A549 (cell line): ENCODE measurements at regions not wholly inside any gene's neighbourhood (a gene's known extent, or its start where the extent isn't known, plus 50 kb on each side); places are given as distances from the start of the nearest gene placed in this dataset.
"Not testable (repeated sequence)": the region's sequence is repeated elsewhere in the genome, so short reads cannot be mapped to it uniquely, and the experiment has no call there.

ENCODE experiments used
- ATAC-seq, 2 experiments: fragments of 200-7000 bp in 1 of 2; fragments of >200 bp in 1 of 2; cut with Nextera tagmentation in 1 of 2; cut with Tn5 transposase in 1 of 2; 3 replicates each; pipeline versions ENCODE4 v1.8.0 to v1.9.1; 2018 to 2020; ENCODE audit warnings: mild to moderate bottlenecking in 1 of 2, moderate library complexity in 1 of 2
- CTCF ChIA-PET: fragments of 300-600 bp; sonication (Branson Sonifier 250); formaldehyde crosslinking; extraction: SDS; loops from one replicate; lab custom pipeline; 2021; ENCODE audit warnings: antibody characterized with exemption, inconsistent platforms; lab: Yijun Ruan, JAX
- POLR2A ChIA-PET: fragments of 350-600 bp; formaldehyde crosslinking; extraction: SDS; loops from one replicate; lab custom pipeline; 2021; ENCODE audit warnings: antibody characterized with exemption, inconsistent platforms; lab: Yijun Ruan, JAX
- DNase-seq, 2 experiments: peaks; one replicate each; pipeline versions ENCODE4 v3.0.0 to v3.0.0-alpha.2; 2011 to 2016; ENCODE audit warnings: low read depth in 1 of 2, low spot score in 1 of 2
- FAIRE-seq: peaks from 2 replicates; lab custom pipeline; 2011; peaks lifted over from hg19 to GRCh38; lab: Jason Lieb, UNC
- H3K27ac ChIP-seq, 2 experiments: fragments of >200 bp; sonication (Bioruptor Twin); formaldehyde crosslinking; 3 replicates each; pipeline ENCODE4 v1.5.1; 2016 to 2017
- H3K4me1 ChIP-seq: fragments of >200 bp; sonication (Bioruptor Twin); formaldehyde crosslinking; 3 replicates; pipeline ENCODE4 v1.6.1; 2016
- H3K4me2 ChIP-seq: fragments of >200 bp; sonication (Bioruptor Twin); formaldehyde crosslinking; 3 replicates; pipeline ENCODE4 v1.6.1; 2016
- H3K4me3 ChIP-seq: fragments of >200 bp; sonication (Bioruptor Twin); formaldehyde crosslinking; 3 replicates; pipeline ENCODE4 v1.5.1; 2016
- H3K9me3 ChIP-seq: fragments of >200 bp; sonication (Bioruptor Twin); formaldehyde crosslinking; 3 replicates; pipeline ENCODE4 v1.6.1; 2016
- CHD2 ChIP-seq: fragments of 150-350 bp; IDR thresholded peaks from 2 replicates; pipeline ENCODE4 v1.6.1; 2014; ENCODE audit warnings: low read length; ENCODE audit not compliant: partially characterized antibody
- EHF ChIP-seq: fragments of 250-450 bp; sonication (Bioruptor Pico); IDR thresholded peaks from 2 replicates; pipeline ENCODE4 v1.5.0; 2020; ENCODE audit warnings: mild to moderate bottlenecking
- FOSL2 ChIP-seq, 2 experiments: fragments of 450-650 bp in 1 of 2; fragments of >200 bp in 1 of 2; sonication (Bioruptor Twin) in 1 of 2; formaldehyde crosslinking; IDR thresholded peaks; 2 replicates each; pipeline versions ENCODE4 v1.5.0 to v1.6.1; 2016 to 2020; ENCODE audit warnings: mild to moderate bottlenecking in 1 of 2, moderate library complexity in 1 of 2
- FOXS1 ChIP-seq: fragments of 250-450 bp; sonication (Bioruptor Pico); IDR thresholded peaks from 2 replicates; pipeline ENCODE4 v1.5.0; 2020; ENCODE audit warnings: mild to moderate bottlenecking, moderate library complexity
- HDAC2 ChIP-seq: fragments of 200-600 bp; sonication (generic); IDR thresholded peaks from 2 replicates; pipeline ENCODE4 v1.6.1; 2016
- HEYL ChIP-seq: fragments of 250-450 bp; sonication (Bioruptor Pico); IDR thresholded peaks from 2 replicates; pipeline ENCODE4 v1.8.0; 2021; ENCODE audit warnings: mild to moderate bottlenecking, moderate library complexity
- HOXA7 ChIP-seq: fragments of 250-450 bp; sonication (Bioruptor Pico); IDR thresholded peaks from 2 replicates; pipeline ENCODE4 v1.5.0; 2020; ENCODE audit warnings: mild to moderate bottlenecking, moderate library complexity
- HOXB5 ChIP-seq: fragments of 250-450 bp; sonication (Bioruptor Pico); IDR thresholded peaks from 2 replicates; pipeline ENCODE4 v1.5.0; 2020; ENCODE audit warnings: mild to moderate bottlenecking, moderate library complexity
- KDM5A ChIP-seq: fragments of 200-600 bp; sonication (generic); IDR thresholded peaks from 2 replicates; pipeline ENCODE4 v1.6.1; 2016; ENCODE audit warnings: antibody characterized with exemption, mild to moderate bottlenecking
- MAFK ChIP-seq: fragments of 450-650 bp; IDR thresholded peaks from 2 replicates; pipeline ENCODE4 v1.6.1; 2014; ENCODE audit not compliant: partially characterized antibody
- MAZ ChIP-seq: fragments of 150-350 bp; IDR thresholded peaks from 2 replicates; pipeline ENCODE4 v1.6.1; 2014; ENCODE audit warnings: antibody characterized with exemption, low read depth, low read length, borderline replicate concordance
- POLR2A ChIP-seq: IDR thresholded peaks from 2 replicates; pipeline ENCODE4 v1.6.1; 2012; ENCODE audit warnings: mild to moderate bottlenecking, low read length
- RCOR1 ChIP-seq: fragments of 150-350 bp; IDR thresholded peaks from 2 replicates; pipeline ENCODE4 v1.6.1; 2014; ENCODE audit warnings: antibody characterized with exemption, low read length, low read depth
- RFX5 ChIP-seq: fragments of 450-650 bp; IDR thresholded peaks from 2 replicates; pipeline ENCODE4 v1.7.1; 2014; ENCODE audit warnings: antibody characterized with exemption, mild to moderate bottlenecking, moderate library complexity
- TP53 ChIP-seq: fragments of 250-450 bp; sonication (Bioruptor Pico); IDR thresholded peaks from 2 replicates; pipeline ENCODE4 v1.5.0; 2021; ENCODE audit warnings: mild to moderate bottlenecking, moderate library complexity
- WGBS: methylation state at CpG from one replicate; pipeline ENCODE4 v1.1.6; 2017; ENCODE audit errors: missing lambda C conversion rate; 5-methylcytosine and 5-hydroxymethylcytosine counted together
- TF ChIP-seq, protein P1 (sequence below): fragments of >200 bp; sonication (Bioruptor Twin); formaldehyde crosslinking; IDR thresholded peaks from 3 replicates; pipeline ENCODE4 v1.6.1; 2016
- TF ChIP-seq, protein P2 (sequence below): fragments of 450-650 bp; IDR thresholded peaks from 2 replicates; pipeline ENCODE4 v1.6.1; 2014; ENCODE audit warnings: antibody characterized with exemption
- TF ChIP-seq, protein P3 (sequence below): fragments of 200-600 bp; sonication (generic); IDR thresholded peaks from 2 replicates; pipeline ENCODE4 v1.6.1; 2016; ENCODE audit warnings: antibody characterized with exemption, mild to moderate bottlenecking, moderate library complexity

DNA sequence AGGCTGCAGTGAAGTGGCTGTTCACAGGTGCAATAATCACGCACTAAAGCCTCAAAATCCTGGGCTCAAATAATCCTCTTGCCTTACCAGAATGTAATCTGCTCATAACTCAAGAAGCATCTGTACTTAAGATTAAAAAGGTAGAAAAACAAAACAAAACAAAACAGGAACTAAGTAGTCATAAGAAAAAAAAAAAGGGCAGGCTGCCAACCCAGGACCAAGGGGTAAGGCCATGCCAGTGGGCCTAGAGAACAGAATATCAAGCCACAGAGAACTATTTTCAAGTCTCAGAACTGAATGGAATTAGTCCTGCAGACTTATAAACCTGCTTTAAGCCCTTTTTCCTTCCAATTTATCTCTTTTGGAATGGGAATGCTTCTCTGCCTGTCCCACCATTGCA lies 64.8 kb upstream of the TBC1D3K start:
- Histone ChIP-seq H3K4me3 (no peak overlapping the region), H3K4me1 (no peaks in the 10 kb centered on the region), H3K4me2 (no peak overlapping the region), H3K27ac (no peak overlapping the region), H3K9me3 (no peaks in the 10 kb centered on the region)
- no peak for TF ChIP-seq KDM5A
- no peak for DNase-seq
- WGBS, result 96% methylated on average over 1 of the region's 1 CpG
- CTCF ChIA-PET, result no interaction called here
- POLR2A ChIA-PET, result no interaction called here
- no peak for ATAC-seq
- FAIRE-seq, result no peak

DNA sequence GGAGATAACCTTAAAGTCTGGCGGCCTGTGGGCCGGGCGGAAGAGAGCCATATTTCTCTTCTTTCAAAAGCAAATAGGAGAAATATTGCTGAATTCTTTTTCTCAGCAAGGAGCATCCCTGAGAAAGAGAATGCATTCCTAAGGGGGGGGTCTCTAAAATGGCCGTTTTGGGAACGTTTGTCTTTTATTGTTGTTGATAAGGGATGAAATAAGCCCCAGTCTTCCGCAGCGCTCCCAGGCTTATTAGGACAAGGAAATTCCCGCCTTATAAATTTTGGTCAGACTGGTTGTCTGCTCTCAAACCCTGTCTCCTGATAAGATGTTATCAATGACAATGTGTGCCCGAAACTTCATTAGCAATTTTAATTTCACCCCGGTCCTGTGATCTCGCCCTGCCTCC lies 65.8 kb upstream of the TBC1D3K start:
- FAIRE-seq, POLR2A ChIA-PET, H3K27ac ChIP-seq, DNase-seq, ATAC-seq, H3K4me2 ChIP-seq, H3K4me1 ChIP-seq, H3K4me3 ChIP-seq, H3K9me3 ChIP-seq, CTCF ChIA-PET: not testable (repeated sequence)
- WGBS, result 72% methylated on average over 11 of the region's 11 CpGs

DNA sequence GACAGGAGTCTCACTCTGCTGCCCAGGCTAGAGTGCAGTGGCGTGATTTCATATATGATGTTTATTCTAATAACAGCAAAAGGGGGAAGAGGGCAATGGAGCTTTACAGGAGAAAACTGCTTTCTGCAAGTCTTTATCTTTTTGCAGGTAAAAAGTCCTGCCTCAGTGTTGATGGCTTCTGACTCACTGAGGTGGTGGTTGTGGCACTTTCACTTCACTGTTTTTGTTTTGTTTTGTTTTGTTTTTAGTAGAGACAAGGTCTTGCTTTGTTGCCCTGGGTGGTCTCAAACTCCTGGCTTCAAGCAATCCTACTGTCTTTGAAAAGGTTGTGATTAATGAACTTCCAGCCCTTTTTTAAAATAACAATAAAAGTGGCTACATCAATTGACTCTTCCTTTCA lies 68.0 kb upstream of the TBC1D3K start:
- no peak for ATAC-seq
- Histone ChIP-seq H3K27ac (no peak overlapping the region), H3K4me3 (no peak overlapping the region), H3K4me2 (no peak overlapping the region), H3K4me1 (no peaks in the 10 kb centered on the region)
- FAIRE-seq, result no peak
- no peak for DNase-seq
- WGBS, result 90% methylated on average over 1 of the region's 1 CpG
- ChIA-PET POLR2A (interaction anchor here (0.7 kb wide), 1 partner anchor 398 kb away, joined by 4 read pairs; no protein-coding TSS in a partner anchor), CTCF (no interaction called here)
- TF ChIP-seq RCOR1 (no peak), CHD2 (no peak), MAZ (no peak), MAFK (no peak), TP53 (CRISPR knock-in tag) (no peak)
- TF ChIP-seq, all 56 proteins: peak for 0
- H3K9me3 ChIP-seq, result no peaks in the 10 kb centered on the region

DNA sequence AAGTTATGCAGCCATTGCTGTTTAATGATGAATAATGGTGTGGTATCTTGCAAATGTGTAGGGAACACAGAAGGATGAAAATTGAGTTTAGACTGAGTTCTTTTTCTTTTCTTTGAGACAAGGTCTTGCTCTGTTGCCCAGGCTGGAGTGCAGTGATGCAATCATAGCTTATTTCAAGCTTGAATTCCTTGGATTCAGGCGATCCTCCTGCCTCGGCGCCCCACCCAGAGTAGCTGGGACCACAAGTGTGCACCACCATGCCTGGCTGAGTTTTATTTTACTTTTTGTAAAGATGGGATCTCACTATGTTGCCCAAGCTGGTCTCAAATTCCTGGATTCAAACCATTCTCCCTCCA lies 74.6 kb upstream of the TBC1D3K start:
- no peak for FAIRE-seq
- CTCF ChIA-PET, result interaction anchor here (0.9 to 2.0 kb wide), 3 partner anchors 9 to 76 kb away, joined by 3 to 9 read pairs (median 8); no protein-coding TSS in a partner anchor

DNA sequence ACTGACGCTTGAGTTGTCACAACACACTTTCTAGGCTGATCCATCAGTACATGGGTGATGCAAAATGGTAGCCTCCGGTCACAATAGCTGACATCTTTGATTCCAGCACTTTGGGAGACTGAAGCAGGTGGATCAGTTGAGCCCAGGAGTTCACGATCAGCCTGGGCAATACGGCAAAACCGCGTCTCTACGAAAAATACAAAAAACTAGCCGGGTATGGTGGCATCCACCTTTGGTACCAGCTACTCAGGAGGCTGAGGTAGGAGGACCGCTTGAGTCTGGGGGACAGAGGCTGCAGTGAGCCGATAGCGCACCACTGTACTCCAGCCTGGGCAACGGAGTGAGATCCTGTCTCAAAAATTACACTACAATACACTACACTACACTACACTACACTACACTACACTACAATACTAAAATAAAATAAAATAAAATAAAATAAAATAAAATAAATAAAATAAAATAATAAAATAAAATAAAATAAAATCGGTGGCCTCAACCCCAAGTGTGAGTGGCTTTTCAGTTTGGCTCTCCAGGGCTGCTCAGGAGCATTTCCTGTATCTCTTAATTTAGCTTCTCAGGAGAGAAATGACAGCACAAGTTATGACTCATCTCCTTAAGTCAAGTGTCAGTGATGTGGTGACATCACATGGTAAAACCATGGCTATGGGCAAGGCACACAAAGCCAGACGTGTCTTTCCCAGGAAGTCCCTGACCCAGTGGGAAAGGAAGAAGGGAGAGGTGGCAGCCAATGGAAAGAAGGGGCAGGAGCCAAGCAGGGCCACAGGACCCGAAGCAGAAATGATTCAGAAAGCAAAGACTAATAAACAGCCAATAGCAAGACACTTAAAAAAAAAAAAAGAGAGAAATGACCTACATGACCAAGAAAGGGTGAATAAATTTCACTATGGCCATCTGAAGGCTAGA lies 75.3 kb upstream of the TBC1D3K start:
- Histone ChIP-seq H3K27ac (0 out of 6 replicates have a peak overlapping the region, but pooled peaks of 1 of the 2 experiments have one; percentile 5), H3K4me2 (peak overlapping the region; percentile 5; the same call in 2 of the 3 replicates), H3K4me1 (peaks cover 19% of the 10 kb centered on the region; the same call in 2 of the 3 replicates), H3K4me3 (no peak overlapping the region), H3K9me3 (no peaks in the 10 kb centered on the region)
- FAIRE-seq, result no peak
- DNase-seq, result peak; percentile 86 to 90
- POLR2A ChIA-PET, result no interaction called here
- peak; percentile 63 to 74 for ATAC-seq
- TF ChIP-seq, protein P1, sequence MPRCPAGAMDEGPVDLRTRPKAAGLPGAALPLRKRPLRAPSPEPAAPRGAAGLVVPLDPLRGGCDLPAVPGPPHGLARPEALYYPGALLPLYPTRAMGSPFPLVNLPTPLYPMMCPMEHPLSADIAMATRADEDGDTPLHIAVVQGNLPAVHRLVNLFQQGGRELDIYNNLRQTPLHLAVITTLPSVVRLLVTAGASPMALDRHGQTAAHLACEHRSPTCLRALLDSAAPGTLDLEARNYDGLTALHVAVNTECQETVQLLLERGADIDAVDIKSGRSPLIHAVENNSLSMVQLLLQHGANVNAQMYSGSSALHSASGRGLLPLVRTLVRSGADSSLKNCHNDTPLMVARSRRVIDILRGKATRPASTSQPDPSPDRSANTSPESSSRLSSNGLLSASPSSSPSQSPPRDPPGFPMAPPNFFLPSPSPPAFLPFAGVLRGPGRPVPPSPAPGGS, result no peak
- TF ChIP-seq HEYL (CRISPR knock-in tag) (no peak), MAZ (no peak), RCOR1 (no peak), POLR2A (no peak), MAFK (no peak), FOXS1 (no peak), FOSL2 (IDR thresholded peaks at IDR 0.05) (peak; percentile 47; the same call in 1 of the 2 replicates), FOSL2 (CRISPR knock-in tag; IDR thresholded peaks at IDR 0.05) (peak; percentile 95), EHF (CRISPR knock-in tag) (no peak), HDAC2 (no peak), HOXA7 (CRISPR knock-in tag) (no peak)
- TF ChIP-seq, protein P2, sequence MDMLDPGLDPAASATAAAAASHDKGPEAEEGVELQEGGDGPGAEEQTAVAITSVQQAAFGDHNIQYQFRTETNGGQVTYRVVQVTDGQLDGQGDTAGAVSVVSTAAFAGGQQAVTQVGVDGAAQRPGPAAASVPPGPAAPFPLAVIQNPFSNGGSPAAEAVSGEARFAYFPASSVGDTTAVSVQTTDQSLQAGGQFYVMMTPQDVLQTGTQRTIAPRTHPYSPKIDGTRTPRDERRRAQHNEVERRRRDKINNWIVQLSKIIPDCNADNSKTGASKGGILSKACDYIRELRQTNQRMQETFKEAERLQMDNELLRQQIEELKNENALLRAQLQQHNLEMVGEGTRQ, result peak; percentile 29; the same call in 1 of the 2 replicates
- TF ChIP-seq, protein P3, sequence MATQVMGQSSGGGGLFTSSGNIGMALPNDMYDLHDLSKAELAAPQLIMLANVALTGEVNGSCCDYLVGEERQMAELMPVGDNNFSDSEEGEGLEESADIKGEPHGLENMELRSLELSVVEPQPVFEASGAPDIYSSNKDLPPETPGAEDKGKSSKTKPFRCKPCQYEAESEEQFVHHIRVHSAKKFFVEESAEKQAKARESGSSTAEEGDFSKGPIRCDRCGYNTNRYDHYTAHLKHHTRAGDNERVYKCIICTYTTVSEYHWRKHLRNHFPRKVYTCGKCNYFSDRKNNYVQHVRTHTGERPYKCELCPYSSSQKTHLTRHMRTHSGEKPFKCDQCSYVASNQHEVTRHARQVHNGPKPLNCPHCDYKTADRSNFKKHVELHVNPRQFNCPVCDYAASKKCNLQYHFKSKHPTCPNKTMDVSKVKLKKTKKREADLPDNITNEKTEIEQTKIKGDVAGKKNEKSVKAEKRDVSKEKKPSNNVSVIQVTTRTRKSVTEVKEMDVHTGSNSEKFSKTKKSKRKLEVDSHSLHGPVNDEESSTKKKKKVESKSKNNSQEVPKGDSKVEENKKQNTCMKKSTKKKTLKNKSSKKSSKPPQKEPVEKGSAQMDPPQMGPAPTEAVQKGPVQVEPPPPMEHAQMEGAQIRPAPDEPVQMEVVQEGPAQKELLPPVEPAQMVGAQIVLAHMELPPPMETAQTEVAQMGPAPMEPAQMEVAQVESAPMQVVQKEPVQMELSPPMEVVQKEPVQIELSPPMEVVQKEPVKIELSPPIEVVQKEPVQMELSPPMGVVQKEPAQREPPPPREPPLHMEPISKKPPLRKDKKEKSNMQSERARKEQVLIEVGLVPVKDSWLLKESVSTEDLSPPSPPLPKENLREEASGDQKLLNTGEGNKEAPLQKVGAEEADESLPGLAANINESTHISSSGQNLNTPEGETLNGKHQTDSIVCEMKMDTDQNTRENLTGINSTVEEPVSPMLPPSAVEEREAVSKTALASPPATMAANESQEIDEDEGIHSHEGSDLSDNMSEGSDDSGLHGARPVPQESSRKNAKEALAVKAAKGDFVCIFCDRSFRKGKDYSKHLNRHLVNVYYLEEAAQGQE, result no peak
- CTCF ChIA-PET, result interaction anchor here (0.9 to 2.0 kb wide), 3 partner anchors 8 to 75 kb away, joined by 3 to 9 read pairs (median 8); no protein-coding TSS in a partner anchor
- 76% methylated on average over 15 of the region's 15 CpGs for WGBS

More for the DNA sequence above, 74.6 kb upstream of the TBC1D3K start:
- Histone ChIP-seq H3K9me3 (no peaks in the 10 kb centered on the region), H3K27ac (0 out of 6 replicates have a peak overlapping the region, but pooled peaks of 1 of the 2 experiments have one; percentile 5), H3K4me3 (no peak overlapping the region)
- DNase-seq, result no peak
- 87% methylated on average over 3 of the region's 3 CpGs for WGBS
- TF ChIP-seq RFX5 (no peak), HOXB5 (CRISPR knock-in tag) (no peak)
- TF ChIP-seq, all 56 proteins: peak for 0
- POLR2A ChIA-PET, result no interaction called here
- no peak for ATAC-seq
- Histone ChIP-seq H3K4me1 (peaks cover 16% of the 10 kb centered on the region; the same call in 2 of the 3 replicates), H3K4me2 (peak overlapping the region; percentile 5; the same call in 1 of the 3 replicates)
